Activated T-cell treated with anti-CD3 and anti-CD28 coated beads, Interleukin-2, amount 50 U/mL, for 72 hours (primary cell): ENCODE measurements at regions not wholly inside any gene's neighbourhood (a gene's known extent, or its start where the extent isn't known, plus 50 kb on each side); places are given as distances from the start of the nearest gene placed in this dataset.
"Not testable (repeated sequence)": the region's sequence is repeated elsewhere in the genome, so short reads cannot be mapped to it uniquely, and the experiment has no call there.

Experiments used
- ATAC-seq, 2 donors: fragments of 150-1000 bp; cut with Tn5 transposase; replicated peaks in 1 of 2; 2 replicates each; pipeline ENCODE4 v1.10.0; 2021; ENCODE audit warnings: moderate library complexity in 2 of 2, mild to moderate bottlenecking in 1 of 2
- DNase-seq, 2 donors: peaks; one replicate each; pipeline ENCODE4 v3.0.0; 2021 to 2022; ENCODE audit warnings: mixed read lengths in 1 of 2
- H3K27ac Mint-ChIP-seq: one replicate; pipeline ENCODE4 v1.8.0; 2022; ENCODE audit warnings: mild to moderate bottlenecking, moderate library complexity, mixed read lengths
- H3K27me3 Mint-ChIP-seq: one replicate; pipeline ENCODE4 v1.8.0; 2022; ENCODE audit warnings: low read depth, mixed read lengths
- H3K36me3 Mint-ChIP-seq, 2 donors: one replicate each; pipeline ENCODE4 v1.8.0; 2022; ENCODE audit warnings: mixed read lengths in 2 of 2, mild to moderate bottlenecking in 1 of 2; ENCODE audit not compliant: insufficient read depth in 2 of 2
- H3K4me1 Mint-ChIP-seq: one replicate; pipeline ENCODE4 v1.8.0; 2022; ENCODE audit warnings: low read depth, mixed read lengths
- H3K4me3 Mint-ChIP-seq, 2 donors: one replicate each; pipeline ENCODE4 v1.8.0; 2022; ENCODE audit warnings: mild to moderate bottlenecking in 2 of 2, mixed read lengths in 2 of 2, moderate library complexity in 2 of 2
- H3K9me3 Mint-ChIP-seq, 2 donors: one replicate each; pipeline ENCODE4 v1.8.0; 2022; ENCODE audit warnings: mixed read lengths in 2 of 2

- H3K9me3 Mint-ChIP-seq: peaks cover 2 to 4% of the 10 kb centered on the region in 2 donors
- H3K27me3 Mint-ChIP-seq: peaks cover 23% of the 10 kb centered on the region
- no peak overlapping the region for H3K4me3 Mint-ChIP-seq
- H3K4me1 Mint-ChIP-seq: no peaks in the 10 kb centered on the region
- no peak for DNase-seq
- peaks cover 0 to 3% of the 10 kb centered on the region in 2 donors for H3K36me3 Mint-ChIP-seq
- H3K27ac Mint-ChIP-seq: no peak overlapping the region
- ATAC-seq: no peak
Observed at GRCh38 chr5:38780945-38781344, 64.9 kb upstream of the OSMR start.

GRCh38 chr5:38782180-38782835 lies 63.5 kb upstream of the OSMR start:
- Mint-ChIP-seq H3K27me3 (peaks cover 29% of the 10 kb centered on the region), H3K27ac (no peak overlapping the region)

GRCh38 chr5:38783011-38783561 lies 62.7 kb upstream of the OSMR start:
- H3K27me3 Mint-ChIP-seq: peaks cover 35% of the 10 kb centered on the region
- H3K4me3 Mint-ChIP-seq: no peak overlapping the region
- peaks cover 2 to 5% of the 10 kb centered on the region in 2 donors for H3K9me3 Mint-ChIP-seq
- H3K36me3 Mint-ChIP-seq: peaks cover 0 to 4% of the 10 kb centered on the region in 2 donors
- no peak for ATAC-seq
- H3K27ac Mint-ChIP-seq: no peak overlapping the region
- H3K4me1 Mint-ChIP-seq: no peaks in the 10 kb centered on the region
- no peak for DNase-seq

More at GRCh38 chr5:38782180-38782835, 63.5 kb upstream of the OSMR start:
- DNase-seq (no peak), ATAC-seq (no peak)
- Mint-ChIP-seq H3K4me3 (no peak overlapping the region), H3K36me3 (peaks cover 0 to 4% of the 10 kb centered on the region in 2 donors), H3K4me1 (no peaks in the 10 kb centered on the region), H3K9me3 (peaks cover 2 to 5% of the 10 kb centered on the region in 2 donors)

- Mint-ChIP-seq H3K9me3 (peaks cover 0 to 5% of the 10 kb centered on the region in 2 donors), H3K4me1 (peaks cover 15% of the 10 kb centered on the region), H3K27ac (no peak overlapping the region), H3K27me3 (peaks cover 61% of the 10 kb centered on the region), H3K4me3 (no peak overlapping the region), H3K36me3 (peaks cover 0 to 4% of the 10 kb centered on the region in 2 donors)
- DNase-seq (no peak), ATAC-seq (no peak)
Observed at GRCh38 chr5:38789134-38789533, 56.7 kb upstream of the OSMR start.

GRCh38 chr5:38789777-38790176 lies 56.0 kb upstream of the OSMR start:
- DNase-seq (no peak), ATAC-seq (peak in 1 of 2 donors; percentile 41)
- Mint-ChIP-seq H3K27ac (no peak overlapping the region), H3K27me3 (peaks cover 67% of the 10 kb centered on the region), H3K4me1 (peaks cover 20% of the 10 kb centered on the region), H3K9me3 (peaks cover 0 to 5% of the 10 kb centered on the region in 2 donors), H3K36me3 (peaks cover 0 to 4% of the 10 kb centered on the region in 2 donors), H3K4me3 (no peak overlapping the region)

- H3K27me3 Mint-ChIP-seq: peaks cover 70% of the 10 kb centered on the region
- no peak overlapping the region for H3K4me3 Mint-ChIP-seq
- DNase-seq: no peak
- H3K36me3 Mint-ChIP-seq: peaks cover 0 to 4% of the 10 kb centered on the region in 2 donors
- no peak for ATAC-seq
- peaks cover 0 to 5% of the 10 kb centered on the region in 2 donors for H3K9me3 Mint-ChIP-seq
- H3K27ac Mint-ChIP-seq: no peak overlapping the region
- peaks cover 20% of the 10 kb centered on the region for H3K4me1 Mint-ChIP-seq
Observed at GRCh38 chr5:38790268-38790667, 55.5 kb upstream of the OSMR start.

GRCh38 chr5:38790891-38791290 lies 54.9 kb upstream of the OSMR start:
- Mint-ChIP-seq H3K4me3 (no peak overlapping the region), H3K27ac (no peak overlapping the region), H3K36me3 (peaks cover 0 to under 1% of the 10 kb centered on the region in 2 donors), H3K9me3 (peaks cover 0 to 2% of the 10 kb centered on the region in 2 donors), H3K4me1 (peaks cover 20% of the 10 kb centered on the region), H3K27me3 (peaks cover 70% of the 10 kb centered on the region)
- ATAC-seq (no peak), DNase-seq (no peak)

- DNase-seq (no peak), ATAC-seq (no peak)
- Mint-ChIP-seq H3K9me3 (no peaks in the 10 kb centered on the region), H3K27me3 (peaks cover 59% of the 10 kb centered on the region), H3K4me1 (peaks cover 28% of the 10 kb centered on the region), H3K27ac (no peak overlapping the region), H3K4me3 (no peak overlapping the region), H3K36me3 (no peaks in the 10 kb centered on the region)
Observed at GRCh38 chr5:38793099-38793498, 52.7 kb upstream of the OSMR start.

GRCh38 chr5:38794037-38794436 lies 51.8 kb upstream of the OSMR start:
- not testable (repeated sequence) for H3K4me3 Mint-ChIP-seq, ATAC-seq, DNase-seq, H3K9me3 Mint-ChIP-seq, H3K27ac Mint-ChIP-seq, H3K36me3 Mint-ChIP-seq
- Mint-ChIP-seq H3K4me1 (peaks cover 28% of the 10 kb centered on the region), H3K27me3 (peaks cover 65% of the 10 kb centered on the region)

GRCh38 chr5:38794986-38795385 lies 50.8 kb upstream of the OSMR start:
- no peak overlapping the region for H3K27ac Mint-ChIP-seq
- no peak for DNase-seq
- no peaks in the 10 kb centered on the region for H3K9me3 Mint-ChIP-seq
- H3K27me3 Mint-ChIP-seq: peaks cover 70% of the 10 kb centered on the region
- no peak for ATAC-seq
- peaks cover 24% of the 10 kb centered on the region for H3K4me1 Mint-ChIP-seq
- no peaks in the 10 kb centered on the region for H3K36me3 Mint-ChIP-seq
- no peak overlapping the region for H3K4me3 Mint-ChIP-seq

GRCh38 chr5:38795986-38796741 lies 49.6 kb upstream of the OSMR start:
- H3K27ac Mint-ChIP-seq: no peak overlapping the region
- H3K27me3 Mint-ChIP-seq: peaks cover 61% of the 10 kb centered on the region
- ATAC-seq (peak; percentile 25 to 50), DNase-seq (no peak)
- peaks cover 19% of the 10 kb centered on the region for H3K4me1 Mint-ChIP-seq
- H3K9me3 Mint-ChIP-seq: no peaks in the 10 kb centered on the region
- H3K36me3 Mint-ChIP-seq: no peaks in the 10 kb centered on the region
- H3K4me3 Mint-ChIP-seq: no peak overlapping the region
